Body of pancreas (tissue), 4 donors: ENCODE measurements at regions not wholly inside any gene's neighbourhood (a gene's known extent, or its start where the extent isn't known, plus 50 kb on each side); places are given as distances from the start of the nearest gene placed in this dataset.
"Not testable (repeated sequence)": the region's sequence is repeated elsewhere in the genome, so short reads cannot be mapped to it uniquely, and the experiment has no call there.

Experiments used
- ATAC-seq: fragments of 150-250 bp; one replicate; pipeline ENCODE4 v1.9.1; 2016
- DNase-seq, 4 donors: peaks; one replicate each; pipeline ENCODE4 v3.0.0-alpha.2; 2019
- H3K27ac ChIP-seq, 4 donors: fragments of 200-600 bp; sonication (generic); 1 replicate in 3 of 4; 2 replicates in 1 of 4; pipeline versions ENCODE4 v1.5.1 to v1.6.1; 2016 to 2019; ENCODE audit warnings: mild to moderate bottlenecking in 1 of 4, mixed read lengths in 1 of 4, moderate library complexity in 1 of 4
- H3K27me3 ChIP-seq, 2 donors: fragments of 200-600 bp; sonication (generic); one replicate each; pipeline ENCODE4 v1.6.0; 2016; ENCODE audit warnings: mild to moderate bottlenecking in 1 of 2
- H3K36me3 ChIP-seq, 2 donors: fragments of 200-600 bp; sonication (generic); replicated peaks in 1 of 2; 2 replicates each; pipeline ENCODE4 v1.5.1; 2016; ENCODE audit warnings: low read depth in 2 of 2; ENCODE audit not compliant: insufficient read depth in 1 of 2
- H3K4me1 ChIP-seq: fragments of 200-600 bp; sonication (generic); one replicate; pipeline ENCODE4 v1.6.0; 2016
- H3K4me3 ChIP-seq, 2 donors: fragments of 200-600 bp; sonication (generic); 1 replicate in 1 of 2; 2 replicates in 1 of 2; pipeline ENCODE4 v1.5.1; 2016 to 2019
- H3K9me3 ChIP-seq, 3 donors: fragments of 200-600 bp; sonication (generic); 1 replicate in 2 of 3; 2 replicates in 1 of 3; pipeline ENCODE4 v1.5.1; 2016
- CTCF ChIP-seq, 7 experiments: fragments of 450-650 bp in 4 of 7; fragments of 200-600 bp in 3 of 7; sonication (generic) in 3 of 7; IDR thresholded peaks; one replicate each; pipeline ENCODE4 v1.5.1; 2016 to 2019; ENCODE audit warnings: antibody characterized with exemption in 7 of 7
- POLR2A ChIP-seq, 3 donors: fragments of 450-650 bp; IDR thresholded peaks; one replicate each; pipeline ENCODE4 v1.6.1; 2016; ENCODE audit warnings: antibody characterized with exemption in 3 of 3, mild to moderate bottlenecking in 2 of 3
- WGBS, 2 donors: methylation state at CpG; one replicate each; pipeline ENCODE4 v1.1.5; 2017; 5-methylcytosine and 5-hydroxymethylcytosine counted together
- intact Hi-C: fragments of 100-400 bp; cut with DNase I; formaldehyde crosslinking; loops from one replicate; pipeline ENCODE4 v1.15.1; 2023

- H3K9me3 ChIP-seq, result no peaks in the 10 kb centered on the region
- no peak for TF ChIP-seq POLR2A (IDR thresholded peaks at IDR 0.05)
- 59 to 78% methylated on average over 1 of the region's 1 CpG for WGBS, 2 donors
- H3K36me3 ChIP-seq, result no peaks in the 10 kb centered on the region
- no peak overlapping the region for H3K27ac ChIP-seq
- no peaks in the 10 kb centered on the region for H3K27me3 ChIP-seq
- no peak for ATAC-seq
- DNase-seq, result no peak
- intact Hi-C loops, result no loop called here
- H3K4me3 ChIP-seq, result no peak overlapping the region
- no peaks in the 10 kb centered on the region for H3K4me1 ChIP-seq
These were observed 158.7 kb downstream of the FGF1 start for GRCh38 chr5:142527234-142527633.

- WGBS, 2 donors, result 63 to 76% methylated on average over 6 of the region's 6 CpGs
- ATAC-seq (no peak), DNase-seq (no peak)
- TF ChIP-seq POLR2A (IDR thresholded peaks at IDR 0.05) (no peak), CTCF (IDR thresholded peaks at IDR 0.05) (no peak)
- H3K9me3 ChIP-seq, result no peaks in the 10 kb centered on the region
- H3K4me1 ChIP-seq, result no peaks in the 10 kb centered on the region
- no peaks in the 10 kb centered on the region for H3K27me3 ChIP-seq
- intact Hi-C loops, result no loop called here
- H3K36me3 ChIP-seq, result no peaks in the 10 kb centered on the region
- H3K27ac ChIP-seq, result no peak overlapping the region
- no peak overlapping the region for H3K4me3 ChIP-seq
These were observed 162.9 kb downstream of the FGF1 start for GRCh38 chr5:142522983-142523382.

DNA sequence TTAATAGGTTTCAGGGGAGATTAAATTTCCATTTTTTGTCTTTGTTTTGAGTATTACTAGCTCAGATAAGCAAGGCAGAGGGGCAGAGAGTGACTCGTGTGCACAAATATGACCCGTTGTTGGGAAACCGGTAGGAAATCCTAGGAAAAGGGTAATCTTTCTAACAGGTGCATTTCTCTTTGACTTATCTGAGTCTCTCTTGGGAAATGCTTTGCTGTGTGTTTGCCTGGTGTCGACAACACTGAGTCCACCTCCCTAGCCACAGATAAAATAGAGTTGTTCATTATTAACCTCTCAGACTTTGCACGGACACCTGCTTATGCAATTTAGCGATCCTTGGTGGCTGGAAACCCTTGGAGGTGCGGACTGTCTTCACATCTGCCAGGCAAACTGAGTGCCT is 164.2 kb downstream of the FGF1 start:
- Histone ChIP-seq H3K4me1 (no peaks in the 10 kb centered on the region), H3K9me3 (no peaks in the 10 kb centered on the region), H3K27ac (no peak overlapping the region), H3K36me3 (no peaks in the 10 kb centered on the region), H3K27me3 (no peaks in the 10 kb centered on the region), H3K4me3 (no peak overlapping the region)
- DNase-seq (no peak), ATAC-seq (no peak)
- intact Hi-C loops, result no loop called here
- 16 to 19% methylated on average over 7 of the region's 7 CpGs for WGBS, 2 donors
- TF ChIP-seq POLR2A (IDR thresholded peaks at IDR 0.05) (no peak), CTCF (IDR thresholded peaks at IDR 0.05) (no peak)

GRCh38 chr5:142520885-142521284 is 165.0 kb downstream of the FGF1 start:
- TF ChIP-seq CTCF (IDR thresholded peaks at IDR 0.05) (no peak), POLR2A (IDR thresholded peaks at IDR 0.05) (no peak)
- WGBS, 2 donors, result 70 to 82% methylated on average over 2 of the region's 2 CpGs

DNA sequence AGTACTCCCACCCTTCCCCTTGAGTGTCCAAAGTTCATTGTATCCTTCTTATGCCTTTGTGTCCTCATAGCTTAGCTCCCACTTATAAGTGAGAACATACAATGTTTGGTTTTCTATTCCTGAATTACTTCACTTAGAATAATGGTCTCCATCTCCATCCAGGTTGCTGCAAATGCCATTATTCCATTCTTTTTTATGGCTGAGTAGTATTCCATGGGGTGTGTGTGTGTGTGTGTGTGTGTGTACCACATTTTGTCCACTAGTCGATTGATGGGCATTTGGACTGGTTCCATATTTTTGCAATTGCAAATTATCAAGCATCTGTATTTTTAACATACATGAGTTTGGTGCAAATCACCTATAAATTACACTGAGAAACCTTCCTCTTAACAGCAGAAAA is 166.0 kb downstream of the FGF1 start:
- WGBS, 2 donors, result 85 to 87% methylated on average over 1 of the region's 1 CpG
- intact Hi-C loops, ATAC-seq: not testable (repeated sequence)

More at GRCh38 chr5:142520885-142521284, 165.0 kb downstream of the FGF1 start:
- Histone ChIP-seq H3K9me3 (no peaks in the 10 kb centered on the region), H3K4me1 (no peaks in the 10 kb centered on the region), H3K27me3 (no peaks in the 10 kb centered on the region), H3K36me3 (no peaks in the 10 kb centered on the region), H3K4me3 (no peak overlapping the region), H3K27ac (no peak overlapping the region)
- intact Hi-C loops, result no loop called here
- ATAC-seq, result no peak
- no peak for DNase-seq

GRCh38 chr5:142517840-142518239 is 168.1 kb downstream of the FGF1 start:
- DNase-seq (no peak), ATAC-seq (no peak)
- 62 to 74% methylated on average over 1 of the region's 1 CpG for WGBS, 2 donors
- intact Hi-C loops, result no loop called here
- no peak overlapping the region for H3K4me3 ChIP-seq
- no peaks in the 10 kb centered on the region for H3K27me3 ChIP-seq
- H3K36me3 ChIP-seq, result no peaks in the 10 kb centered on the region
- no peaks in the 10 kb centered on the region for H3K9me3 ChIP-seq
- no peaks in the 10 kb centered on the region for H3K4me1 ChIP-seq
- no peak overlapping the region for H3K27ac ChIP-seq
- TF ChIP-seq POLR2A (IDR thresholded peaks at IDR 0.05) (no peak), CTCF (IDR thresholded peaks at IDR 0.05) (no peak)

More for the DNA sequence above, 166.0 kb downstream of the FGF1 start:
- H3K4me3 ChIP-seq, H3K9me3 ChIP-seq, H3K27ac ChIP-seq, DNase-seq, H3K36me3 ChIP-seq, H3K27me3 ChIP-seq, H3K4me1 ChIP-seq: not testable (repeated sequence)
